SK-N-SH (cell line): ENCODE measurements at regions not wholly inside any gene's neighbourhood (a gene's known extent, or its start where the extent isn't known, plus 50 kb on each side); places are given as distances from the start of the nearest gene placed in this dataset.

Source experiments
- CTCF ChIA-PET: fragments of 300-600, 350-600 bp; formaldehyde crosslinking; extraction: SDS; loops from one replicate; lab custom pipeline; 2021; lab: Yijun Ruan, JAX
- POLR2A ChIA-PET: fragments of 350-600 bp; sonication (Branson Sonifier 250); formaldehyde crosslinking; extraction: SDS; loops from one replicate; lab custom pipeline; 2020; ENCODE audit warnings: antibody characterized with exemption, inconsistent platforms; lab: Yijun Ruan, JAX
- DNase-seq: peaks from one replicate; pipeline ENCODE4 v3.0.0; 2012
- H2AFZ ChIP-seq: fragments of 200-600 bp; sonication (generic); 2 replicates; pipeline ENCODE4 v1.8.1; 2016; ENCODE audit warnings: antibody characterized with exemption, mild to moderate bottlenecking, low read depth
- H3F3A ChIP-seq: fragments of 200-600 bp; sonication (generic); replicated peaks from 2 replicates; pipeline ENCODE3; 2016; ENCODE audit warnings: antibody characterized with exemption, mild to moderate bottlenecking; ENCODE audit not compliant: insufficient read depth
- H3K27ac ChIP-seq, 2 experiments: fragments of 200-500 bp in 1 of 2; fragments of 200-600 bp in 1 of 2; sonication (Bioruptor generic) in 1 of 2; sonication (generic), shearing (Covaris generic) in 1 of 2; 2 replicates each; pipeline versions ENCODE4 v1.5.1 to v1.6.1; 2014 to 2016; ENCODE audit warnings: low read depth in 2 of 2, inconsistent platforms in 1 of 2, low read length in 1 of 2, mild to moderate bottlenecking in 1 of 2, mixed read lengths in 1 of 2
- H3K27me3 ChIP-seq: fragments of 200-600 bp; sonication (generic), shearing (Covaris generic); 2 replicates; pipeline ENCODE4 v1.6.1; 2016; ENCODE audit warnings: mixed run types; ENCODE audit not compliant: insufficient read depth
- H3K36me3 ChIP-seq, 2 experiments: fragments of 200-500 bp in 1 of 2; fragments of 200-600 bp in 1 of 2; sonication (Bioruptor generic) in 1 of 2; sonication (generic) in 1 of 2; replicated peaks in 1 of 2; 2 replicates each; pipeline versions ENCODE3 to v1.5.1; 2014 to 2016; ENCODE audit warnings: low read length in 1 of 2, mild to moderate bottlenecking in 1 of 2; ENCODE audit not compliant: insufficient read depth in 2 of 2, control insufficient read depth in 1 of 2
- H3K4me1 ChIP-seq, 2 experiments: fragments of 200-500 bp in 1 of 2; fragments of 200-600 bp in 1 of 2; sonication (Bioruptor generic) in 1 of 2; sonication (generic), shearing (Covaris generic) in 1 of 2; 2 replicates each; pipeline versions ENCODE4 v1.5.1 to v1.6.1; 2014 to 2016; ENCODE audit warnings: low read depth in 1 of 2, low read length in 1 of 2, mixed run types in 1 of 2; ENCODE audit not compliant: insufficient read depth in 2 of 2, control insufficient read depth in 1 of 2
- H3K4me2 ChIP-seq: fragments of 200-600 bp; sonication (generic), shearing (Covaris generic); 2 replicates; pipeline ENCODE4 v1.6.1; 2017; ENCODE audit warnings: mixed run types
- H3K4me3 ChIP-seq, 2 experiments: fragments of 200-500 bp in 1 of 2; fragments of 200-600 bp in 1 of 2; sonication (Bioruptor generic) in 1 of 2; sonication (generic), shearing (Covaris generic) in 1 of 2; 2 replicates each; pipeline versions ENCODE4 v1.5.1 to v1.8.1; 2014 to 2016; ENCODE audit warnings: low read depth in 2 of 2, inconsistent platforms in 1 of 2, low read length in 1 of 2, mild to moderate bottlenecking in 1 of 2, mixed read lengths in 1 of 2, moderate library complexity in 1 of 2
- H3K79me2 ChIP-seq: fragments of 200-600 bp; sonication (generic); 2 replicates; pipeline ENCODE4 v1.8.1; 2017; ENCODE audit warnings: mild to moderate bottlenecking; ENCODE audit not compliant: insufficient read depth
- H3K9ac ChIP-seq: fragments of 200-600 bp; sonication (generic); 2 replicates; pipeline ENCODE4 v1.6.1; 2017; ENCODE audit warnings: mixed run types
- H3K9me2 ChIP-seq: fragments of 200-600 bp; sonication (generic); 2 replicates; pipeline ENCODE4 v1.6.1; 2017; ENCODE audit warnings: mixed run types
- H3K9me3 ChIP-seq: fragments of 200-600 bp; sonication (generic); 2 replicates; pipeline ENCODE4 v1.6.1; 2017; ENCODE audit warnings: mixed run types, mild to moderate bottlenecking, moderate library complexity
- H4K20me1 ChIP-seq: fragments of 200-600 bp; sonication (generic); 2 replicates; pipeline ENCODE4 v1.6.1; 2017; ENCODE audit warnings: mild to moderate bottlenecking, mixed run types; ENCODE audit not compliant: insufficient read depth
- CHD2 ChIP-seq: fragments of 150-350 bp; IDR thresholded peaks from 2 replicates; pipeline ENCODE4 v1.6.1; 2018; ENCODE audit warnings: low read length; ENCODE audit not compliant: partially characterized antibody
- EP300 ChIP-seq, 2 experiments: IDR thresholded peaks; 2 replicates each; pipeline versions ENCODE4 v1.4.0 to v1.6.1; 2012; ENCODE audit warnings: borderline replicate concordance in 1 of 2, low read depth in 1 of 2, low read length in 1 of 2
- EZH2phosphoT487 ChIP-seq: fragments of 200-600 bp; sonication (generic); IDR thresholded peaks from 2 replicates; pipeline ENCODE4 v1.6.1; 2017; ENCODE audit warnings: low read depth, mixed run types, mild to moderate bottlenecking, antibody characterized with exemption, moderate library complexity, borderline replicate concordance
- FOSL2 ChIP-seq: IDR thresholded peaks from 2 replicates; pipeline ENCODE4 v1.4.0; 2012; ENCODE audit warnings: low read depth, mild to moderate bottlenecking, moderate library complexity, borderline replicate concordance
- FOXJ3 ChIP-seq: sonication (generic); formaldehyde crosslinking; IDR thresholded peaks from 2 replicates; pipeline ENCODE4 v1.5.1; 2020; ENCODE audit warnings: mild to moderate bottlenecking, missing genetic modification reagents
- GATA2 ChIP-seq: sonication (generic); formaldehyde crosslinking; IDR thresholded peaks from 2 replicates; pipeline ENCODE4 v1.5.0; 2020; ENCODE audit warnings: mild to moderate bottlenecking, missing genetic modification reagents
- JUND ChIP-seq: IDR thresholded peaks from 2 replicates; pipeline ENCODE4 v1.4.0; 2012
- MAX ChIP-seq: IDR thresholded peaks from 2 replicates; pipeline ENCODE4 v1.4.0; 2012; ENCODE audit warnings: low read depth
- NFIC ChIP-seq: IDR thresholded peaks from 2 replicates; pipeline ENCODE4 v1.4.0; 2012; ENCODE audit warnings: borderline replicate concordance
- RCOR1 ChIP-seq: fragments of 150-350 bp; IDR thresholded peaks from 2 replicates; pipeline ENCODE4 v1.6.1; 2017; ENCODE audit warnings: antibody characterized with exemption, low read length
- RXRA ChIP-seq: IDR thresholded peaks from 2 replicates; pipeline ENCODE4 v1.4.0; 2012; ENCODE audit warnings: low read depth, mild to moderate bottlenecking, borderline replicate concordance
- TCF12 ChIP-seq: IDR thresholded peaks from 2 replicates; pipeline ENCODE4 v1.4.0; 2012
- USF1 ChIP-seq: IDR thresholded peaks from 2 replicates; pipeline ENCODE4 v1.4.0; 2012; ENCODE audit warnings: low read depth, borderline replicate concordance
- YY1 ChIP-seq: IDR thresholded peaks from 2 replicates; pipeline ENCODE4 v1.4.0; 2012; ENCODE audit warnings: low read depth, mild to moderate bottlenecking
- WGBS: methylation state at CpG from one replicate; pipeline ENCODE4 v1.1.6; 2017; ENCODE audit warnings: low lambda C conversion rate; 5-methylcytosine and 5-hydroxymethylcytosine counted together
- TF ChIP-seq, protein P1 (sequence below): IDR thresholded peaks from 2 replicates; pipeline ENCODE4; 2012
- TF ChIP-seq, protein P2 (sequence below): IDR thresholded peaks from 2 replicates; pipeline ENCODE4 v1.6.1; 2012; ENCODE audit warnings: mild to moderate bottlenecking, low read depth, low read length, moderate library complexity

- no peaks in the 10 kb centered on the region for H3F3A ChIP-seq
- ChIA-PET POLR2A (no interaction called here), CTCF (no interaction called here)
- H3K4me3 ChIP-seq, result no peak overlapping the region
- H2AFZ ChIP-seq, result no peak overlapping the region
- H3K9me2 ChIP-seq, result no peaks in the 10 kb centered on the region
- TF ChIP-seq NFIC, result no peak
- TF ChIP-seq USF1, result no peak
- TF ChIP-seq, protein P1, sequence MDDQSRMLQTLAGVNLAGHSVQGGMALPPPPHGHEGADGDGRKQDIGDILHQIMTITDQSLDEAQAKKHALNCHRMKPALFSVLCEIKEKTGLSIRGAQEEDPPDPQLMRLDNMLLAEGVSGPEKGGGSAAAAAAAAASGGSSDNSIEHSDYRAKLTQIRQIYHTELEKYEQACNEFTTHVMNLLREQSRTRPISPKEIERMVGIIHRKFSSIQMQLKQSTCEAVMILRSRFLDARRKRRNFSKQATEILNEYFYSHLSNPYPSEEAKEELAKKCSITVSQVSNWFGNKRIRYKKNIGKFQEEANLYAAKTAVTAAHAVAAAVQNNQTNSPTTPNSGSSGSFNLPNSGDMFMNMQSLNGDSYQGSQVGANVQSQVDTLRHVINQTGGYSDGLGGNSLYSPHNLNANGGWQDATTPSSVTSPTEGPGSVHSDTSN, result no peak
- TF ChIP-seq EP300 (IDR thresholded peaks at IDR 0.05; ENCODE audit: borderline replicate concordance in 1 of 2, low read depth in 1 of 2, low read length in 1 of 2), result no peak
- TF ChIP-seq MAX, result no peak
- TF ChIP-seq EZH2phosphoT487, result no peak
- TF ChIP-seq YY1, result no peak
- TF ChIP-seq GATA2 (CRISPR knock-in tag), result no peak
- no peak for TF ChIP-seq TCF12
- no peaks in the 10 kb centered on the region for H4K20me1 ChIP-seq
- no peaks in the 10 kb centered on the region for H3K36me3 ChIP-seq
- H3K9ac ChIP-seq, result no peak overlapping the region
- no peaks in the 10 kb centered on the region for H3K27me3 ChIP-seq
- DNase-seq, result no peak
- no peaks in the 10 kb centered on the region for H3K79me2 ChIP-seq
- no peak overlapping the region for H3K4me2 ChIP-seq
- no peaks in the 10 kb centered on the region; the same call in 1 of the 2 replicates for H3K9me3 ChIP-seq
- H3K4me1 ChIP-seq, result no peaks in the 10 kb centered on the region
- no peak overlapping the region for H3K27ac ChIP-seq
Measured at GRCh38 chr2:228869636-228870264, 401.3 kb downstream of the PID1 start.

DNA sequence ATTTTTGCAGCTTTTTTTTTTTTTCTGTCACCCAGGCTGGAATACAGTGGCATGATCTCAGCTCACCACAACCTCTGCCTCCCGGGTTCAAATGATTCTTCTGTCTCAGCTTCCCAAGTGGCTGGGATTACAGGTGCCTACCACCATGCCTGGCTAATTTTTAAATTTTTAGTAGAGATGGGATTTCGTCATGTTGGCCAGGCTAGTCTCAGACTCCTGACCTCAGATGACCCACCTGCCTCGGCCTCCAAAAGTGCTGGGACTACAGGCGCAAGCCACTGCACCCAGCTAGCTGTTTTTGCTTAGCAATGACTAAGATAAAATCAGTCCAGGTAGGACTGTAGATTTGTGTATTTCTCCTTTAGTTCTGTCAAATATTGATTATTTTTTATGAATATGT lies 403.7 kb downstream of the PID1 start:
- no peaks in the 10 kb centered on the region for H4K20me1 ChIP-seq
- ChIA-PET POLR2A (no interaction called here), CTCF (no interaction called here)
- H3K4me2 ChIP-seq, result no peak overlapping the region
- no peaks in the 10 kb centered on the region for H3K79me2 ChIP-seq
- H3K36me3 ChIP-seq, result no peaks in the 10 kb centered on the region
- no peak overlapping the region for H3K27ac ChIP-seq
- H3K9ac ChIP-seq, result no peak overlapping the region
- H2AFZ ChIP-seq, result no peak overlapping the region
- WGBS, result 47% methylated on average over 4 of the region's 4 CpGs
- DNase-seq, result no peak
- no peaks in the 10 kb centered on the region; the same call in 1 of the 2 replicates for H3K9me3 ChIP-seq
- H3K4me3 ChIP-seq, result no peak overlapping the region
- no peaks in the 10 kb centered on the region for H3K9me2 ChIP-seq
- no peaks in the 10 kb centered on the region for H3K4me1 ChIP-seq
- no peaks in the 10 kb centered on the region for H3K27me3 ChIP-seq
- H3F3A ChIP-seq, result no peaks in the 10 kb centered on the region
- TF ChIP-seq NFIC (no peak), RCOR1 (no peak), GATA2 (CRISPR knock-in tag) (no peak), CHD2 (no peak), RXRA (no peak), JUND (no peak), MAX (no peak), FOSL2 (no peak), USF1 (no peak), FOXJ3 (CRISPR knock-in tag) (no peak)
- TF ChIP-seq, protein P2, sequence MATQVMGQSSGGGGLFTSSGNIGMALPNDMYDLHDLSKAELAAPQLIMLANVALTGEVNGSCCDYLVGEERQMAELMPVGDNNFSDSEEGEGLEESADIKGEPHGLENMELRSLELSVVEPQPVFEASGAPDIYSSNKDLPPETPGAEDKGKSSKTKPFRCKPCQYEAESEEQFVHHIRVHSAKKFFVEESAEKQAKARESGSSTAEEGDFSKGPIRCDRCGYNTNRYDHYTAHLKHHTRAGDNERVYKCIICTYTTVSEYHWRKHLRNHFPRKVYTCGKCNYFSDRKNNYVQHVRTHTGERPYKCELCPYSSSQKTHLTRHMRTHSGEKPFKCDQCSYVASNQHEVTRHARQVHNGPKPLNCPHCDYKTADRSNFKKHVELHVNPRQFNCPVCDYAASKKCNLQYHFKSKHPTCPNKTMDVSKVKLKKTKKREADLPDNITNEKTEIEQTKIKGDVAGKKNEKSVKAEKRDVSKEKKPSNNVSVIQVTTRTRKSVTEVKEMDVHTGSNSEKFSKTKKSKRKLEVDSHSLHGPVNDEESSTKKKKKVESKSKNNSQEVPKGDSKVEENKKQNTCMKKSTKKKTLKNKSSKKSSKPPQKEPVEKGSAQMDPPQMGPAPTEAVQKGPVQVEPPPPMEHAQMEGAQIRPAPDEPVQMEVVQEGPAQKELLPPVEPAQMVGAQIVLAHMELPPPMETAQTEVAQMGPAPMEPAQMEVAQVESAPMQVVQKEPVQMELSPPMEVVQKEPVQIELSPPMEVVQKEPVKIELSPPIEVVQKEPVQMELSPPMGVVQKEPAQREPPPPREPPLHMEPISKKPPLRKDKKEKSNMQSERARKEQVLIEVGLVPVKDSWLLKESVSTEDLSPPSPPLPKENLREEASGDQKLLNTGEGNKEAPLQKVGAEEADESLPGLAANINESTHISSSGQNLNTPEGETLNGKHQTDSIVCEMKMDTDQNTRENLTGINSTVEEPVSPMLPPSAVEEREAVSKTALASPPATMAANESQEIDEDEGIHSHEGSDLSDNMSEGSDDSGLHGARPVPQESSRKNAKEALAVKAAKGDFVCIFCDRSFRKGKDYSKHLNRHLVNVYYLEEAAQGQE, result no peak
- TF ChIP-seq, protein P1, result no peak
